WTC11 (cell line): ENCODE measurements at regions not wholly inside any gene's neighbourhood (a gene's known extent, or its start where the extent isn't known, plus 50 kb on each side); places are given as distances from the start of the nearest gene placed in this dataset.
"Not testable (repeated sequence)": the region's sequence is repeated elsewhere in the genome, so short reads cannot be mapped to it uniquely, and the experiment has no call there.

ENCODE experiments used
- ATAC-seq: fragments of 200-7000 bp; cut with Tn5 transposase; 2 replicates; pipeline ENCODE4 v1.10.0; 2021; ENCODE audit warnings: mild to moderate bottlenecking, moderate library complexity
- CTCF ChIA-PET: fragments of 300-600 bp; sonication (Branson Sonifier 250); formaldehyde crosslinking; loops from one replicate; lab custom pipeline; 2021; ENCODE audit warnings: antibody characterized with exemption; lab: Charles Lee
- POLR2A ChIA-PET: fragments of 350-600 bp; sonication (Branson Sonifier 250); formaldehyde crosslinking; loops from one replicate; lab custom pipeline; 2021; ENCODE audit warnings: antibody characterized with exemption; lab: Charles Lee
- DNase-seq: peaks from one replicate; pipeline ENCODE4 v3.0.0; 2021; ENCODE audit warnings: low spot score
- H3K27ac Mint-ChIP-seq: 2 replicates; pipeline ENCODE4 v1.8.0; 2021; ENCODE audit warnings: mixed read lengths
- H3K27me3 Mint-ChIP-seq: 2 replicates; pipeline ENCODE4 v1.8.0; 2021; ENCODE audit warnings: low read depth, mild to moderate bottlenecking, moderate library complexity, mixed read lengths
- H3K36me3 Mint-ChIP-seq: 2 replicates; pipeline ENCODE4 v1.8.0; 2021; ENCODE audit warnings: mixed read lengths
- H3K4me1 Mint-ChIP-seq: 2 replicates; pipeline ENCODE4 v1.8.0; 2022; ENCODE audit warnings: mixed read lengths
- H3K4me3 Mint-ChIP-seq: 2 replicates; pipeline ENCODE4 v1.8.0; 2021; ENCODE audit warnings: mild to moderate bottlenecking, moderate library complexity, mixed read lengths
- H3K9me3 Mint-ChIP-seq: 2 replicates; pipeline ENCODE4 v1.8.0; 2021; ENCODE audit warnings: mixed read lengths

- H3K4me1 Mint-ChIP-seq, ATAC-seq, CTCF ChIA-PET, DNase-seq, H3K27ac Mint-ChIP-seq, H3K27me3 Mint-ChIP-seq, H3K4me3 Mint-ChIP-seq, POLR2A ChIA-PET: not testable (repeated sequence)
- H3K36me3 Mint-ChIP-seq: peaks cover 19% of the 10 kb centered on the region
- peaks cover 23% of the 10 kb centered on the region for H3K9me3 Mint-ChIP-seq
Observed at GRCh38 chr2:91759361-91759941, 3068.0 kb downstream of the RPIA start.

- H3K27ac Mint-ChIP-seq, POLR2A ChIA-PET, H3K27me3 Mint-ChIP-seq, CTCF ChIA-PET, DNase-seq, H3K4me3 Mint-ChIP-seq, ATAC-seq, H3K4me1 Mint-ChIP-seq: not testable (repeated sequence)
- peaks cover 26% of the 10 kb centered on the region for H3K9me3 Mint-ChIP-seq
- H3K36me3 Mint-ChIP-seq: peaks cover 18% of the 10 kb centered on the region
Observed at GRCh38 chr2:91760672-91761071, 3069.2 kb downstream of the RPIA start.

- H3K4me1 Mint-ChIP-seq, H3K27me3 Mint-ChIP-seq, H3K4me3 Mint-ChIP-seq, ATAC-seq, H3K27ac Mint-ChIP-seq, POLR2A ChIA-PET, CTCF ChIA-PET, DNase-seq: not testable (repeated sequence)
- peaks cover 28% of the 10 kb centered on the region for H3K9me3 Mint-ChIP-seq
- peaks cover 18% of the 10 kb centered on the region for H3K36me3 Mint-ChIP-seq
Observed at GRCh38 chr2:91762312-91762711, 3070.8 kb downstream of the RPIA start.

- H3K27me3 Mint-ChIP-seq, H3K4me3 Mint-ChIP-seq, POLR2A ChIA-PET, H3K4me1 Mint-ChIP-seq, CTCF ChIA-PET, H3K27ac Mint-ChIP-seq, ATAC-seq, DNase-seq: not testable (repeated sequence)
- peaks cover 25% of the 10 kb centered on the region for H3K9me3 Mint-ChIP-seq
- peaks cover 25% of the 10 kb centered on the region for H3K36me3 Mint-ChIP-seq
Observed at GRCh38 chr2:91763710-91764109, 3072.2 kb downstream of the RPIA start.

GRCh38 chr2:91764581-91765002 is 3073.1 kb downstream of the RPIA start:
- POLR2A ChIA-PET, H3K4me3 Mint-ChIP-seq, H3K4me1 Mint-ChIP-seq, H3K27ac Mint-ChIP-seq, ATAC-seq, DNase-seq, CTCF ChIA-PET, H3K27me3 Mint-ChIP-seq: not testable (repeated sequence)
- Mint-ChIP-seq H3K9me3 (peaks cover 22% of the 10 kb centered on the region), H3K36me3 (peaks cover 21% of the 10 kb centered on the region)

- H3K36me3 Mint-ChIP-seq: peaks cover 20% of the 10 kb centered on the region
- H3K27ac Mint-ChIP-seq, H3K4me3 Mint-ChIP-seq, H3K4me1 Mint-ChIP-seq, H3K27me3 Mint-ChIP-seq, DNase-seq, ATAC-seq, POLR2A ChIA-PET, CTCF ChIA-PET: not testable (repeated sequence)
- H3K9me3 Mint-ChIP-seq: peaks cover 18% of the 10 kb centered on the region
Observed at GRCh38 chr2:91765018-91765754, 3073.7 kb downstream of the RPIA start.

- H3K27me3 Mint-ChIP-seq, POLR2A ChIA-PET, H3K4me3 Mint-ChIP-seq, H3K27ac Mint-ChIP-seq, H3K4me1 Mint-ChIP-seq, DNase-seq, ATAC-seq, CTCF ChIA-PET: not testable (repeated sequence)
- Mint-ChIP-seq H3K36me3 (peaks cover 23% of the 10 kb centered on the region), H3K9me3 (peaks cover 18% of the 10 kb centered on the region)
Observed at GRCh38 chr2:91766349-91767048, 3075.0 kb downstream of the RPIA start.

- POLR2A ChIA-PET, H3K4me1 Mint-ChIP-seq, ATAC-seq, CTCF ChIA-PET, H3K27me3 Mint-ChIP-seq, H3K4me3 Mint-ChIP-seq, H3K27ac Mint-ChIP-seq, DNase-seq: not testable (repeated sequence)
- H3K9me3 Mint-ChIP-seq: peaks cover 11% of the 10 kb centered on the region; the same call in 1 of the 2 replicates
- peaks cover 17% of the 10 kb centered on the region for H3K36me3 Mint-ChIP-seq
Observed at GRCh38 chr2:91768301-91768700, 3076.8 kb downstream of the RPIA start.

- H3K4me3 Mint-ChIP-seq, H3K27me3 Mint-ChIP-seq, H3K4me1 Mint-ChIP-seq, ATAC-seq, H3K27ac Mint-ChIP-seq, POLR2A ChIA-PET, CTCF ChIA-PET, DNase-seq: not testable (repeated sequence)
- H3K9me3 Mint-ChIP-seq: peaks cover 11% of the 10 kb centered on the region; the same call in 1 of the 2 replicates
- peaks cover 17% of the 10 kb centered on the region for H3K36me3 Mint-ChIP-seq
Observed at GRCh38 chr2:91768997-91769396, 3077.5 kb downstream of the RPIA start.

- ATAC-seq, POLR2A ChIA-PET, H3K4me1 Mint-ChIP-seq, H3K4me3 Mint-ChIP-seq, H3K27me3 Mint-ChIP-seq, H3K9me3 Mint-ChIP-seq, DNase-seq, CTCF ChIA-PET, H3K27ac Mint-ChIP-seq: not testable (repeated sequence)
- peaks cover 20% of the 10 kb centered on the region for H3K36me3 Mint-ChIP-seq
Observed at GRCh38 chr2:91770046-91770575, 3078.6 kb downstream of the RPIA start.

- H3K27me3 Mint-ChIP-seq, POLR2A ChIA-PET, H3K9me3 Mint-ChIP-seq, CTCF ChIA-PET, DNase-seq, ATAC-seq, H3K4me3 Mint-ChIP-seq, H3K27ac Mint-ChIP-seq, H3K4me1 Mint-ChIP-seq: not testable (repeated sequence)
- peaks cover 18% of the 10 kb centered on the region for H3K36me3 Mint-ChIP-seq
Observed at GRCh38 chr2:91771604-91772003, 3080.1 kb downstream of the RPIA start.
